ENCODE measurements at regions not wholly inside any gene's neighbourhood (a gene's known extent, or its start where the extent isn't known, plus 50 kb on each side); places are given as distances from the start of the nearest gene placed in this dataset.

DNA sequence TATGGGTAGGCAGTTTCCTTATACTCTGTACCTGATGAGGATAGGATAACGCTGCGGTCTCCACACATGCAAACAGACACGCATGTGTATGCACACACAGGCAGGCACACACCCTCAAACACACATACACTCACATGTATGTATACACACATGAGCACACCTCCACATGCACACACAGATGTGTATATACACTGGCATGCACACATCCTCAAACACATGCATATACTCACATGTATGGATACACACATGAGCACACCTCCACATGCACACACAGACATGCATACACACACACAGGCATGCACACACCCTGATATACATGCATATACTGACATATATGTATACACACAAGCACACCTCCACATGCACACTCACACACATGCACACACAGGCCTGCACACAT lies 267.8 kb upstream of the HDAC4 start:
- in situ Hi-C loops (cut with MboI) (no loop called here), intact Hi-C loops (cut with micrococcal nuclease) (no loop called here)
- Histone ChIP-seq H3K9me3 (replicated peaks; ENCODE audit: control insufficient read depth, insufficient read depth, low read depth, low read length) (no peaks in the 10 kb centered on the region), H4K20me1 (replicated peaks; ENCODE audit: control insufficient read depth, insufficient read depth, low read length) (no peaks in the 10 kb centered on the region), H3K4me2 (ENCODE audit: insufficient read depth, low read length) (no peak overlapping the region), H3K79me2 (ENCODE audit: control insufficient read depth, insufficient read depth, low read length) (no peaks in the 10 kb centered on the region), H3K9me1 (ENCODE audit: control insufficient read depth, insufficient read depth, low read length) (no peaks in the 10 kb centered on the region), H3K9ac (ENCODE audit: insufficient read depth in 1 of 2, low read depth in 2 of 2, low read length in 2 of 2) (no peak overlapping the region), H3K4me3 (no peak overlapping the region), H3K4me1 (replicated peaks in 1 of 2; ENCODE audit: control insufficient read depth in 2 of 2, insufficient read depth in 2 of 2, low read length in 2 of 2) (no peaks in the 10 kb centered on the region), H3K27me3 (ENCODE audit: control insufficient read depth in 2 of 2, insufficient read depth in 2 of 2, low read length in 2 of 2) (peaks cover 0 to 44% of the 10 kb centered on the region in 2 experiments; a peak in 3 of 5 replicates), H3K36me3 (ENCODE audit: control insufficient read depth, insufficient read depth, low read length) (no peaks in the 10 kb centered on the region), H2AFZ (ENCODE audit: low read depth, low read length) (no peak overlapping the region), H3K27ac (ENCODE audit: extremely low read depth, low read depth, low read length) (no peak overlapping the region)
- 0% methylated on average over 3 of the region's 3 CpGs for WGBS (ENCODE audit: insufficient coverage, low coverage, missing lambda C conversion rate)
- ATAC-seq (no peak), FAIRE-seq (no peak), DNase-seq (ENCODE audit: extremely low read depth in 1 of 4, low spot score in 3 of 4) (no peak)
- ChIA-PET POLR2A (no interaction called here), CTCF (ENCODE audit: low intra/inter-chr PET ratio) (no interaction called here)
- no TSS peak for BruUV-seq (replicated peaks)
- TF ChIP-seq ERF (CRISPR knock-in tag; IDR thresholded peaks at IDR 0.05) (no peak), SIN3B (IDR thresholded peaks at IDR 0.05; ENCODE audit: low read depth) (no peak), KDM1A (IDR thresholded peaks at IDR 0.05) (0 out of 4 replicates have a peak, but pooled peaks of 1 of the 2 experiments have one; percentile 9)
- TF ChIP-seq, protein P1, sequence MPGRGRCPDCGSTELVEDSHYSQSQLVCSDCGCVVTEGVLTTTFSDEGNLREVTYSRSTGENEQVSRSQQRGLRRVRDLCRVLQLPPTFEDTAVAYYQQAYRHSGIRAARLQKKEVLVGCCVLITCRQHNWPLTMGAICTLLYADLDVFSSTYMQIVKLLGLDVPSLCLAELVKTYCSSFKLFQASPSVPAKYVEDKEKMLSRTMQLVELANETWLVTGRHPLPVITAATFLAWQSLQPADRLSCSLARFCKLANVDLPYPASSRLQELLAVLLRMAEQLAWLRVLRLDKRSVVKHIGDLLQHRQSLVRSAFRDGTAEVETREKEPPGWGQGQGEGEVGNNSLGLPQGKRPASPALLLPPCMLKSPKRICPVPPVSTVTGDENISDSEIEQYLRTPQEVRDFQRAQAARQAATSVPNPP (IDR thresholded peaks at IDR 0.05; ENCODE audit: borderline replicate concordance, insufficient read depth, insufficient read length), result no peak

DNA sequence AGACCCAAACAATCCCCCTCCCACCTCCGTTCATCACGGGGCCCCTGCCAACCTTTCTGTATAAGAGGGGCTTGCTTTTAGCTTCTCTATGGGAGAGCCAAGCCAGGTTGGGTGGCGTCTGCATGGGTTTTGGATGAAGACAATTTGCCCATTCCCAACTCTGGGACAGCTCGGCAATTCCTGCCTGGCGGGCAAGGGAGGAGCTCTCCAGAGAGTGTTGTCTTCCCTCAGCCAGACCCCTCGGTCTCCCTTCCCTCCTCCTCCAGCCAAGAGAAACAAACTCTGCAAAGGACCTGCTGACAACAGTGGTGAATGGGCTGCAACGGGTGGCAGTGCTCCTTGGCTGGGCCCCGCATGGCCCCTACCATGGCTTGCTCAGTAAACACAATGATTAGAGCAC lies 267.2 kb upstream of the HDAC4 start:
- POLR2A ChIA-PET, result no interaction called here
- 0% methylated on average over 4 of the region's 8 CpGs for WGBS (ENCODE audit: insufficient coverage, low coverage, missing lambda C conversion rate)

More for the DNA sequence above, 267.2 kb upstream of the HDAC4 start:
- CTCF ChIA-PET (ENCODE audit: low intra/inter-chr PET ratio), result no interaction called here
- Histone ChIP-seq H2AFZ (ENCODE audit: low read depth, low read length) (no peak overlapping the region), H4K20me1 (replicated peaks; ENCODE audit: control insufficient read depth, insufficient read depth, low read length) (no peaks in the 10 kb centered on the region), H3K27me3 (ENCODE audit: control insufficient read depth in 2 of 2, insufficient read depth in 2 of 2, low read length in 2 of 2) (peaks cover 0 to 41% of the 10 kb centered on the region in 2 experiments; a peak in 3 of 5 replicates), H3K9me3 (replicated peaks; ENCODE audit: control insufficient read depth, insufficient read depth, low read depth, low read length) (no peaks in the 10 kb centered on the region), H3K9me1 (ENCODE audit: control insufficient read depth, insufficient read depth, low read length) (no peaks in the 10 kb centered on the region), H3K4me1 (replicated peaks in 1 of 2; ENCODE audit: control insufficient read depth in 2 of 2, insufficient read depth in 2 of 2, low read length in 2 of 2) (no peaks in the 10 kb centered on the region), H3K9ac (ENCODE audit: insufficient read depth in 1 of 2, low read depth in 2 of 2, low read length in 2 of 2) (no peak overlapping the region), H3K79me2 (ENCODE audit: control insufficient read depth, insufficient read depth, low read length) (no peaks in the 10 kb centered on the region), H3K4me2 (ENCODE audit: insufficient read depth, low read length) (no peak overlapping the region), H3K27ac (ENCODE audit: extremely low read depth, low read depth, low read length) (no peak overlapping the region), H3K4me3 (no peak overlapping the region), H3K36me3 (ENCODE audit: control insufficient read depth, insufficient read depth, low read length) (no peaks in the 10 kb centered on the region)
- FAIRE-seq, result no peak
- ATAC-seq, result no peak
- DNase-seq (ENCODE audit: extremely low read depth in 1 of 4, low spot score in 3 of 4), result no peak
- intact Hi-C loops (cut with micrococcal nuclease) (no loop called here), in situ Hi-C loops (cut with MboI) (no loop called here)
- TF ChIP-seq PHF21A (IDR thresholded peaks at IDR 0.05; ENCODE audit: borderline replicate concordance, low read depth), result no peak
- BruUV-seq (replicated peaks), result no TSS peak
